ENCODE measurements at regions not wholly inside any gene's neighbourhood (a gene's known extent, or its start where the extent isn't known, plus 50 kb on each side); places are given as distances from the start of the nearest gene placed in this dataset.

DNA sequence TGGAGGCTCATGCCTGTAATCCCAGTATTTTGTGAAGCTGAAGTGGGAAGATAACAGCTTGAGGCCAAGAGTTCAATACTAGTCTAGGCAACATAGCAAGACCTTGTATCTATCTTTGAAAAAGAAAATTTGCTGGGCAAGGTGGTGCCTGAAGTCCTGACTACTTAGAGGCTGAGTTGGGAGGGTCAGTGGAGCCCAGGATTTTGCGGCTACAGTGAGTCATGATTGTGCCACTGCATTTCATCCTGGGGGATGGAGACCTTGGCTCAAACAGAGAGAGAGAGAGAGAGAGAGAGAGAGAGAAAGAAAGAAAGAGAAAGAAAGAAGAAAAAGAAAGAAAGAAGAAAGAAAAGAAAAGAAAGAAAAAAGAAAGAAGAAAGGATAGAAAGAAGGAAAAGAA lies 1872.3 kb upstream of the PCDH20 start:
- TF ChIP-seq POLR2A (IDR thresholded peaks at IDR 0.05) (no peak), POLR2AphosphoS5 (IDR thresholded peaks at IDR 0.05) (no peak)

All from prostate gland (tissue), 1 donor.